ENCODE measurements at regions not wholly inside any gene's neighbourhood (a gene's known extent, or its start where the extent isn't known, plus 50 kb on each side); places are given as distances from the start of the nearest gene placed in this dataset.

DNA sequence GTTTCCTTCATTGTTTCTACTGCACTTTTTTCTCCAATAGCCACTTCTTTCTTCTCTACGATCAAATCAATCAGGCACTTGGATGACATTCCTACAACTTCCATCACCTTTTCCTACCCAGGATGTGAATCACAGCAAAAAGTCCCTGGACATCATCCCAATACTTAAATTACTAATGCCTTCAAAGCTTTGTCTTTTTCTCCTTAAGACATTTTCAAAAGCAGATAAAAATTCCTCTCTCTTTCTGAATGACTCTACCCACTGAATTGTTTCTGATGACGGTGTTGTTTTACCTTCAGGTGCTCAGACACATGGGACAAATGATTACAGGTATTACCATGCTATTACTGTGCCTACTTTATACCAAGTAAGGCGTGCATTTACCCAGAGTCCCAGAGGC, 500.9 kb downstream of the FBXO15 start:
- TF ChIP-seq, protein P1, sequence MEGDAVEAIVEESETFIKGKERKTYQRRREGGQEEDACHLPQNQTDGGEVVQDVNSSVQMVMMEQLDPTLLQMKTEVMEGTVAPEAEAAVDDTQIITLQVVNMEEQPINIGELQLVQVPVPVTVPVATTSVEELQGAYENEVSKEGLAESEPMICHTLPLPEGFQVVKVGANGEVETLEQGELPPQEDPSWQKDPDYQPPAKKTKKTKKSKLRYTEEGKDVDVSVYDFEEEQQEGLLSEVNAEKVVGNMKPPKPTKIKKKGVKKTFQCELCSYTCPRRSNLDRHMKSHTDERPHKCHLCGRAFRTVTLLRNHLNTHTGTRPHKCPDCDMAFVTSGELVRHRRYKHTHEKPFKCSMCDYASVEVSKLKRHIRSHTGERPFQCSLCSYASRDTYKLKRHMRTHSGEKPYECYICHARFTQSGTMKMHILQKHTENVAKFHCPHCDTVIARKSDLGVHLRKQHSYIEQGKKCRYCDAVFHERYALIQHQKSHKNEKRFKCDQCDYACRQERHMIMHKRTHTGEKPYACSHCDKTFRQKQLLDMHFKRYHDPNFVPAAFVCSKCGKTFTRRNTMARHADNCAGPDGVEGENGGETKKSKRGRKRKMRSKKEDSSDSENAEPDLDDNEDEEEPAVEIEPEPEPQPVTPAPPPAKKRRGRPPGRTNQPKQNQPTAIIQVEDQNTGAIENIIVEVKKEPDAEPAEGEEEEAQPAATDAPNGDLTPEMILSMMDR (IDR thresholded peaks at IDR 0.05; ENCODE audit: poor library complexity), result no peak
- TF ChIP-seq EZH2phosphoT487 (IDR thresholded peaks at IDR 0.05; ENCODE audit: low read depth, severe bottlenecking, unreplicated experiment), result no peak

All from hepatocyte (in vitro differentiated cells).